SK-N-SH (cell line): ENCODE measurements at regions not wholly inside any gene's neighbourhood (a gene's known extent, or its start where the extent isn't known, plus 50 kb on each side); places are given as distances from the start of the nearest gene placed in this dataset.

Source experiments
- CTCF ChIA-PET: fragments of 300-600, 350-600 bp; formaldehyde crosslinking; extraction: SDS; loops from one replicate; lab custom pipeline; 2021; lab: Yijun Ruan, JAX
- POLR2A ChIA-PET: fragments of 350-600 bp; sonication (Branson Sonifier 250); formaldehyde crosslinking; extraction: SDS; loops from one replicate; lab custom pipeline; 2020; ENCODE audit warnings: antibody characterized with exemption, inconsistent platforms; lab: Yijun Ruan, JAX
- DNase-seq: peaks from one replicate; pipeline ENCODE4 v3.0.0; 2012
- H2AFZ ChIP-seq: fragments of 200-600 bp; sonication (generic); 2 replicates; pipeline ENCODE4 v1.8.1; 2016; ENCODE audit warnings: antibody characterized with exemption, mild to moderate bottlenecking, low read depth
- H3F3A ChIP-seq: fragments of 200-600 bp; sonication (generic); replicated peaks from 2 replicates; pipeline ENCODE3; 2016; ENCODE audit warnings: antibody characterized with exemption, mild to moderate bottlenecking; ENCODE audit not compliant: insufficient read depth
- H3K27ac ChIP-seq, 2 experiments: fragments of 200-500 bp in 1 of 2; fragments of 200-600 bp in 1 of 2; sonication (Bioruptor generic) in 1 of 2; sonication (generic), shearing (Covaris generic) in 1 of 2; 2 replicates each; pipeline versions ENCODE4 v1.5.1 to v1.6.1; 2014 to 2016; ENCODE audit warnings: low read depth in 2 of 2, inconsistent platforms in 1 of 2, low read length in 1 of 2, mild to moderate bottlenecking in 1 of 2, mixed read lengths in 1 of 2
- H3K27me3 ChIP-seq: fragments of 200-600 bp; sonication (generic), shearing (Covaris generic); 2 replicates; pipeline ENCODE4 v1.6.1; 2016; ENCODE audit warnings: mixed run types; ENCODE audit not compliant: insufficient read depth
- H3K36me3 ChIP-seq, 2 experiments: fragments of 200-500 bp in 1 of 2; fragments of 200-600 bp in 1 of 2; sonication (Bioruptor generic) in 1 of 2; sonication (generic) in 1 of 2; replicated peaks in 1 of 2; 2 replicates each; pipeline versions ENCODE3 to v1.5.1; 2014 to 2016; ENCODE audit warnings: low read length in 1 of 2, mild to moderate bottlenecking in 1 of 2; ENCODE audit not compliant: insufficient read depth in 2 of 2, control insufficient read depth in 1 of 2
- H3K4me1 ChIP-seq, 2 experiments: fragments of 200-500 bp in 1 of 2; fragments of 200-600 bp in 1 of 2; sonication (Bioruptor generic) in 1 of 2; sonication (generic), shearing (Covaris generic) in 1 of 2; 2 replicates each; pipeline versions ENCODE4 v1.5.1 to v1.6.1; 2014 to 2016; ENCODE audit warnings: low read depth in 1 of 2, low read length in 1 of 2, mixed run types in 1 of 2; ENCODE audit not compliant: insufficient read depth in 2 of 2, control insufficient read depth in 1 of 2
- H3K4me2 ChIP-seq: fragments of 200-600 bp; sonication (generic), shearing (Covaris generic); 2 replicates; pipeline ENCODE4 v1.6.1; 2017; ENCODE audit warnings: mixed run types
- H3K4me3 ChIP-seq, 2 experiments: fragments of 200-500 bp in 1 of 2; fragments of 200-600 bp in 1 of 2; sonication (Bioruptor generic) in 1 of 2; sonication (generic), shearing (Covaris generic) in 1 of 2; 2 replicates each; pipeline versions ENCODE4 v1.5.1 to v1.8.1; 2014 to 2016; ENCODE audit warnings: low read depth in 2 of 2, inconsistent platforms in 1 of 2, low read length in 1 of 2, mild to moderate bottlenecking in 1 of 2, mixed read lengths in 1 of 2, moderate library complexity in 1 of 2
- H3K79me2 ChIP-seq: fragments of 200-600 bp; sonication (generic); 2 replicates; pipeline ENCODE4 v1.8.1; 2017; ENCODE audit warnings: mild to moderate bottlenecking; ENCODE audit not compliant: insufficient read depth
- H3K9ac ChIP-seq: fragments of 200-600 bp; sonication (generic); 2 replicates; pipeline ENCODE4 v1.6.1; 2017; ENCODE audit warnings: mixed run types
- H3K9me2 ChIP-seq: fragments of 200-600 bp; sonication (generic); 2 replicates; pipeline ENCODE4 v1.6.1; 2017; ENCODE audit warnings: mixed run types
- H3K9me3 ChIP-seq: fragments of 200-600 bp; sonication (generic); 2 replicates; pipeline ENCODE4 v1.6.1; 2017; ENCODE audit warnings: mixed run types, mild to moderate bottlenecking, moderate library complexity
- H4K20me1 ChIP-seq: fragments of 200-600 bp; sonication (generic); 2 replicates; pipeline ENCODE4 v1.6.1; 2017; ENCODE audit warnings: mild to moderate bottlenecking, mixed run types; ENCODE audit not compliant: insufficient read depth
- CHD2 ChIP-seq: fragments of 150-350 bp; IDR thresholded peaks from 2 replicates; pipeline ENCODE4 v1.6.1; 2018; ENCODE audit warnings: low read length; ENCODE audit not compliant: partially characterized antibody
- ELF1 ChIP-seq: IDR thresholded peaks from 2 replicates; pipeline ENCODE4 v1.4.0; 2012
- FOSL2 ChIP-seq: IDR thresholded peaks from 2 replicates; pipeline ENCODE4 v1.4.0; 2012; ENCODE audit warnings: low read depth, mild to moderate bottlenecking, moderate library complexity, borderline replicate concordance
- JUND ChIP-seq: IDR thresholded peaks from 2 replicates; pipeline ENCODE4 v1.4.0; 2012
- MAX ChIP-seq: IDR thresholded peaks from 2 replicates; pipeline ENCODE4 v1.4.0; 2012; ENCODE audit warnings: low read depth
- MEF2A ChIP-seq: IDR thresholded peaks from 2 replicates; pipeline ENCODE4 v1.4.0; 2012; ENCODE audit warnings: low read depth, borderline replicate concordance
- POLR2AphosphoS5 ChIP-seq: IDR thresholded peaks from 2 replicates; pipeline ENCODE4 v1.6.1; 2012; ENCODE audit warnings: low read depth, low read length
- RAD21 ChIP-seq: IDR thresholded peaks from 2 replicates; pipeline ENCODE4 v1.6.1; 2012; ENCODE audit warnings: mild to moderate bottlenecking, low read length
- RCOR1 ChIP-seq: fragments of 150-350 bp; IDR thresholded peaks from 2 replicates; pipeline ENCODE4 v1.6.1; 2017; ENCODE audit warnings: antibody characterized with exemption, low read length
- RFX5 ChIP-seq: IDR thresholded peaks from 2 replicates; pipeline ENCODE4 v1.6.1; 2012; ENCODE audit warnings: mild to moderate bottlenecking, improper control_type of control experiment, low read length
- SMC3 ChIP-seq: IDR thresholded peaks from 2 replicates; pipeline ENCODE4 v1.6.1; 2012; ENCODE audit warnings: low read depth, low read length, improper control_type of control experiment
- TCF12 ChIP-seq: IDR thresholded peaks from 2 replicates; pipeline ENCODE4 v1.4.0; 2012
- WGBS: methylation state at CpG from one replicate; pipeline ENCODE4 v1.1.6; 2017; ENCODE audit warnings: low lambda C conversion rate; 5-methylcytosine and 5-hydroxymethylcytosine counted together
- TF ChIP-seq, protein P1 (sequence below): fragments of 150-350 bp; IDR thresholded peaks from 2 replicates; pipeline ENCODE4 v1.6.1; 2016; ENCODE audit warnings: mild to moderate bottlenecking, low read depth, low read length
- TF ChIP-seq, protein P2 (sequence below): IDR thresholded peaks from 2 replicates; pipeline ENCODE4 v1.6.1; 2012; ENCODE audit warnings: mild to moderate bottlenecking, low read depth, low read length, moderate library complexity
- TF ChIP-seq, protein P3 (sequence below): IDR thresholded peaks from 2 replicates; pipeline ENCODE4 v1.4.0; 2012; ENCODE audit warnings: low read depth, borderline replicate concordance

DNA sequence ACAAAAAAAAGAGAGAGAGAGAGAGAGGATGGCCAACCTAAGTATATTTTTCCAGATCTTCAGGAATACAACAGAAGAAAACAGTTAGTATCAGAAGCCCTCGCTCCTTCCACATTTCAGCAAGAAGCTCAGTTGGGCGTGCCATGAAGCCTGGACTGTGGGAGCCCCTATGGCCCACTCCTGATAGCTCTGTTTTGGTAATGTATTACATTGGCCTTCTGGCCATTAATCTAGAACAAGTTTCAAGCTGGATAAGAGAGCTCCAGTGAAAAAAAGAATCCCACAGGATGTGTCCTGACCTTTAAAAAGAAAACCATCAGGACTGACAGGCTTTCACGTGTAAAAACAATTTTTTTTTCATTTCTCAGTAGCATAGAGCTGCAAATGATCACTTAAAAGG is 197.9 kb downstream of the ICOS start:
- no peaks in the 10 kb centered on the region for H3K9me3 ChIP-seq
- H3K27me3 ChIP-seq, result no peaks in the 10 kb centered on the region
- H3K9me2 ChIP-seq, result no peaks in the 10 kb centered on the region
- H3F3A ChIP-seq, result no peaks in the 10 kb centered on the region
- H3K27ac ChIP-seq, result no peak overlapping the region
- no peak for DNase-seq
- TF ChIP-seq FOSL2, result no peak
- no peak for TF ChIP-seq RFX5
- no peak for TF ChIP-seq ELF1
- TF ChIP-seq MAX, result no peak
- no peak for TF ChIP-seq JUND
- H2AFZ ChIP-seq, result no peak overlapping the region
- no peaks in the 10 kb centered on the region for H4K20me1 ChIP-seq
- H3K4me3 ChIP-seq, result no peak overlapping the region
- H3K4me2 ChIP-seq, result no peak overlapping the region
- ChIA-PET POLR2A (no interaction called here), CTCF (interaction anchor here (0.9 to 3.8 kb wide), 2 partner anchors 10 to 190 kb away, joined by 3 to 23 read pairs; no protein-coding TSS in a partner anchor)
- H3K9ac ChIP-seq, result no peak overlapping the region
- WGBS, result 30% methylated on average over 3 of the region's 3 CpGs
- no peaks in the 10 kb centered on the region for H3K79me2 ChIP-seq
- no peaks in the 10 kb centered on the region for H3K36me3 ChIP-seq
- H3K4me1 ChIP-seq, result no peaks in the 10 kb centered on the region; a peak in 1 of 4 replicates

DNA sequence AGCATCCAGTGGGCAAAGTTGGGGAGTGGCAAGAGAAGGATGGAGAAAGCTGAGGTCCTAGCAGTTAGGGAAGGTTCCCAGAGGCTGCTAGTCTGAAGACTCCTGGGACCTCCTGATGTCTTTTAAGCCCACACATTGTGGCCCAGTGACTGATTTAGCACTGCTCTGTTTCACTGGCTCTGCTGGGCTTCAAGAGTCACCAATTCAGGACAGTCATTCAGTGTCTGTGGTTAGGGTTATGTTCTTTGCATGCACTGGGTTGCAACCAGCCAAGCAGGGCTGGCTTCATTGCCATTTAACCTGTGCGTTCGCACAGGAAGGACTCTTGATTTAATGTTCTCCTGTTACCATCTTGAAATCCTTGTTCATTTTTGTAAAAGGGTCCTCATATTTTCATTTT is 199.2 kb downstream of the ICOS start:
- TF ChIP-seq, protein P1, sequence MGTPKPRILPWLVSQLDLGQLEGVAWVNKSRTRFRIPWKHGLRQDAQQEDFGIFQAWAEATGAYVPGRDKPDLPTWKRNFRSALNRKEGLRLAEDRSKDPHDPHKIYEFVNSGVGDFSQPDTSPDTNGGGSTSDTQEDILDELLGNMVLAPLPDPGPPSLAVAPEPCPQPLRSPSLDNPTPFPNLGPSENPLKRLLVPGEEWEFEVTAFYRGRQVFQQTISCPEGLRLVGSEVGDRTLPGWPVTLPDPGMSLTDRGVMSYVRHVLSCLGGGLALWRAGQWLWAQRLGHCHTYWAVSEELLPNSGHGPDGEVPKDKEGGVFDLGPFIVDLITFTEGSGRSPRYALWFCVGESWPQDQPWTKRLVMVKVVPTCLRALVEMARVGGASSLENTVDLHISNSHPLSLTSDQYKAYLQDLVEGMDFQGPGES, result no peak
- TF ChIP-seq MEF2A, result no peak
- TF ChIP-seq, all 33 proteins: peak for 0
- ChIA-PET POLR2A (no interaction called here), CTCF (interaction anchor here (1.2 to 3.8 kb wide), 3 partner anchors 9 to 191 kb away, joined by 3 to 23 read pairs (median 4); no protein-coding TSS in a partner anchor)
- no peaks in the 10 kb centered on the region for H3K27me3 ChIP-seq
- H3K9ac ChIP-seq, result no peak overlapping the region
- no peak overlapping the region for H3K27ac ChIP-seq
- DNase-seq, result no peak
- no peak overlapping the region for H2AFZ ChIP-seq
- H3K4me1 ChIP-seq, result no peaks in the 10 kb centered on the region; a peak in 1 of 4 replicates
- no peaks in the 10 kb centered on the region for H3K79me2 ChIP-seq
- H3K4me3 ChIP-seq, result no peak overlapping the region
- H3K9me3 ChIP-seq, result no peaks in the 10 kb centered on the region
- H3F3A ChIP-seq, result no peaks in the 10 kb centered on the region
- H3K36me3 ChIP-seq, result no peaks in the 10 kb centered on the region
- H3K9me2 ChIP-seq, result no peaks in the 10 kb centered on the region
- H3K4me2 ChIP-seq, result no peak overlapping the region
- WGBS, result 95% methylated on average over 2 of the region's 2 CpGs
- no peaks in the 10 kb centered on the region for H4K20me1 ChIP-seq

DNA sequence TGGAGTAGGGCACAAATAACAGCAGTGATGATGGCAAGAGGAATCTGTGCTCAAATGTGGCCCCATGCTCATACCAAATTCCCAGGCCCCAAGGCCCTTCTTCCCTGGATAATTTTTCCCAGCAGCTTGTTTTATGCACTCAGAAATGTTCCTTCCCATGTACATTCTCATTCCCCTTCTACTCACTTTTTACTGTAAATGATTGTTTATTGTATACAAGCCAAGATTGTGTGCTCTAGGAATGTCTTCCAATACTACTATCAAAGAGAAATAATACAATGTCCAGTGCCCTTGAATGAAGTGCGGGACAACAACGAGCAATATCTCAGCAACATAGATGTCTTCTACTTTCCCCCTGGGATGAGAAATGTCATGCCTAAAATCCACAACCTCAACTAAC is 201.6 kb downstream of the ICOS start:
- Histone ChIP-seq H3K36me3 (no peaks in the 10 kb centered on the region), H3K27me3 (no peaks in the 10 kb centered on the region), H3F3A (no peaks in the 10 kb centered on the region), H3K27ac (no peak overlapping the region), H3K4me2 (no peak overlapping the region), H3K9ac (no peak overlapping the region), H3K4me1 (no peaks in the 10 kb centered on the region; a peak in 1 of 4 replicates), H3K9me2 (no peaks in the 10 kb centered on the region), H2AFZ (no peak overlapping the region), H3K4me3 (no peak overlapping the region), H3K79me2 (no peaks in the 10 kb centered on the region), H3K9me3 (no peaks in the 10 kb centered on the region), H4K20me1 (no peaks in the 10 kb centered on the region)
- 54% methylated on average over 2 of the region's 2 CpGs for WGBS
- ChIA-PET POLR2A (no interaction called here), CTCF (interaction anchor here (0.6 to 1.4 kb wide), 3 partner anchors 12 to 157 kb away, joined by 3 read pairs; no protein-coding TSS in a partner anchor)
- no peak for DNase-seq
- TF ChIP-seq, protein P2, sequence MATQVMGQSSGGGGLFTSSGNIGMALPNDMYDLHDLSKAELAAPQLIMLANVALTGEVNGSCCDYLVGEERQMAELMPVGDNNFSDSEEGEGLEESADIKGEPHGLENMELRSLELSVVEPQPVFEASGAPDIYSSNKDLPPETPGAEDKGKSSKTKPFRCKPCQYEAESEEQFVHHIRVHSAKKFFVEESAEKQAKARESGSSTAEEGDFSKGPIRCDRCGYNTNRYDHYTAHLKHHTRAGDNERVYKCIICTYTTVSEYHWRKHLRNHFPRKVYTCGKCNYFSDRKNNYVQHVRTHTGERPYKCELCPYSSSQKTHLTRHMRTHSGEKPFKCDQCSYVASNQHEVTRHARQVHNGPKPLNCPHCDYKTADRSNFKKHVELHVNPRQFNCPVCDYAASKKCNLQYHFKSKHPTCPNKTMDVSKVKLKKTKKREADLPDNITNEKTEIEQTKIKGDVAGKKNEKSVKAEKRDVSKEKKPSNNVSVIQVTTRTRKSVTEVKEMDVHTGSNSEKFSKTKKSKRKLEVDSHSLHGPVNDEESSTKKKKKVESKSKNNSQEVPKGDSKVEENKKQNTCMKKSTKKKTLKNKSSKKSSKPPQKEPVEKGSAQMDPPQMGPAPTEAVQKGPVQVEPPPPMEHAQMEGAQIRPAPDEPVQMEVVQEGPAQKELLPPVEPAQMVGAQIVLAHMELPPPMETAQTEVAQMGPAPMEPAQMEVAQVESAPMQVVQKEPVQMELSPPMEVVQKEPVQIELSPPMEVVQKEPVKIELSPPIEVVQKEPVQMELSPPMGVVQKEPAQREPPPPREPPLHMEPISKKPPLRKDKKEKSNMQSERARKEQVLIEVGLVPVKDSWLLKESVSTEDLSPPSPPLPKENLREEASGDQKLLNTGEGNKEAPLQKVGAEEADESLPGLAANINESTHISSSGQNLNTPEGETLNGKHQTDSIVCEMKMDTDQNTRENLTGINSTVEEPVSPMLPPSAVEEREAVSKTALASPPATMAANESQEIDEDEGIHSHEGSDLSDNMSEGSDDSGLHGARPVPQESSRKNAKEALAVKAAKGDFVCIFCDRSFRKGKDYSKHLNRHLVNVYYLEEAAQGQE, result no peak
- TF ChIP-seq SMC3, result no peak
- TF ChIP-seq RAD21, result no peak
- TF ChIP-seq JUND, result no peak
- TF ChIP-seq, protein P1, result no peak
- TF ChIP-seq CHD2, result no peak
- TF ChIP-seq TCF12, result no peak
- no peak for TF ChIP-seq POLR2AphosphoS5
- no peak for TF ChIP-seq RCOR1
- TF ChIP-seq, protein P3, sequence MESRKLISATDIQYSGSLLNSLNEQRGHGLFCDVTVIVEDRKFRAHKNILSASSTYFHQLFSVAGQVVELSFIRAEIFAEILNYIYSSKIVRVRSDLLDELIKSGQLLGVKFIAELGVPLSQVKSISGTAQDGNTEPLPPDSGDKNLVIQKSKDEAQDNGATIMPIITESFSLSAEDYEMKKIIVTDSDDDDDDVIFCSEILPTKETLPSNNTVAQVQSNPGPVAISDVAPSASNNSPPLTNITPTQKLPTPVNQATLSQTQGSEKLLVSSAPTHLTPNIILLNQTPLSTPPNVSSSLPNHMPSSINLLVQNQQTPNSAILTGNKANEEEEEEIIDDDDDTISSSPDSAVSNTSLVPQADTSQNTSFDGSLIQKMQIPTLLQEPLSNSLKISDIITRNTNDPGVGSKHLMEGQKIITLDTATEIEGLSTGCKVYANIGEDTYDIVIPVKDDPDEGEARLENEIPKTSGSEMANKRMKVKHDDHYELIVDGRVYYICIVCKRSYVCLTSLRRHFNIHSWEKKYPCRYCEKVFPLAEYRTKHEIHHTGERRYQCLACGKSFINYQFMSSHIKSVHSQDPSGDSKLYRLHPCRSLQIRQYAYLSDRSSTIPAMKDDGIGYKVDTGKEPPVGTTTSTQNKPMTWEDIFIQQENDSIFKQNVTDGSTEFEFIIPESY, result no peak
